ENCODE measurements at regions not wholly inside any gene's neighbourhood (a gene's known extent, or its start where the extent isn't known, plus 50 kb on each side); places are given as distances from the start of the nearest gene placed in this dataset.

DNA sequence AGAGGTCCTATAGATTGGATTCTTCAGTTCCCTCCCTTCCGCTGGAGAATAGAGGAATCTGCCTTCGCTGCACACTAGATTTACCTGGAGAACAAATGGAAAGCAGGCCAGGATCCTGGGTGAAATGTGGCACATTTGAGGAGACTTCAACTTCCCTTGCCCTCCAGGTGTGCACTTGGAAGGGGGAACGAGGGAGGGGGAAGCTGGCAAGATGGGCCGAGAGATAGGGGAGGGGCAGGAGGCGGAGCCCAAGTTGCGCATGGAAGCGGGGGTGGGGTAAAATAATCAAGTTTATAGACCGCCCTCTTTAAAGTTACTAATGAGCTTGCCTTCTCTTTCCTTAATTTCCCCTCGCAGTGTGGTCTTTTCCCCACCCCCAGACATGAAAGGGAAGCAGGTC, 155.7 kb upstream of the CAMK1G start:
- TF ChIP-seq POLR2AphosphoS5 (IDR thresholded peaks at IDR 0.05; ENCODE audit: low read depth, low read length) (no peak), REST (IDR thresholded peaks at IDR 0.05; ENCODE audit: insufficient read depth in 1 of 2, low read depth in 2 of 2, low read length in 2 of 2) (no peak), FOXP2 (optimal IDR thresholded peaks at IDR 0.05; ENCODE audit: borderline replicate concordance, extremely low read depth, extremely low read length, insufficient read depth) (no peak), TAF1 (IDR thresholded peaks at IDR 0.05; ENCODE audit: borderline replicate concordance, insufficient read depth, low read length) (no peak), SIN3A (IDR thresholded peaks at IDR 0.05; ENCODE audit: borderline replicate concordance, insufficient read depth, low read length) (no peak)

DNA sequence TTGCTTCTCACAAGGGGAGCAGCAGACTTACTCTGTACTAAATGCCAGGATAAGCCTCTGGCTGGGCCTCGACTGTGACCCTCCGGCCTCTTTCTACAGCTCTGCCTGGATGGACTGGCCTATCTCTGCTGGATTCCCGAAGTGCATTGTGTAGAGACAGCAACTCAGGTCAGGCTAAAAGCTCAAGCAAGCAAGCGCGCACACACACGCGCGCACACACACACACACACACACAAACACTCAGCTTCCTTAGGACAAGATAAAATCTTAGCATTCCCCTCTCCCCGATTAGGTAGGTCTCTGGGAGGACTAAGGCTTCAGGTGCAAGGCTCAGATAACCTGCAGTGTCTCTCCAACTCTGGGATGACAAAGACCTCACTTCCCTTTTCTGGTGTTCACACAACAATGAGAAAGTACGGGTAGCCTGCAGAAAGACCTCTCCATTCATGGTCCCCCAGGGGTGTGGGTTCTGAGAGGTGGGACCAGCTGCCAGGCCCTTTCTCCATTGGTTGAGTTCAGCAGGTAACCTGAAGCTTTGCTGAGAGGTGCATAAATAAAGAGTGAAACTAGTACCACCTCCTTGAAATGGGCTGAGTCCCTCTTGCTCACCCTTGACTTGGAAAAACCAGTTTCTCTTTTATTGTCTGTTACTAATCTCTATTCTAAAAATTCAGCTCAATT, 155.1 kb upstream of the CAMK1G start:
- TF ChIP-seq SIN3A (IDR thresholded peaks at IDR 0.05; ENCODE audit: borderline replicate concordance, insufficient read depth, low read length) (no peak), REST (IDR thresholded peaks at IDR 0.05; ENCODE audit: insufficient read depth in 1 of 2, low read depth in 2 of 2, low read length in 2 of 2) (no peak), POLR2AphosphoS5 (IDR thresholded peaks at IDR 0.05; ENCODE audit: low read depth, low read length) (no peak), TAF1 (IDR thresholded peaks at IDR 0.05; ENCODE audit: borderline replicate concordance, insufficient read depth, low read length) (no peak), FOXP2 (optimal IDR thresholded peaks at IDR 0.05; ENCODE audit: borderline replicate concordance, extremely low read depth, extremely low read length, insufficient read depth) (no peak)

DNA sequence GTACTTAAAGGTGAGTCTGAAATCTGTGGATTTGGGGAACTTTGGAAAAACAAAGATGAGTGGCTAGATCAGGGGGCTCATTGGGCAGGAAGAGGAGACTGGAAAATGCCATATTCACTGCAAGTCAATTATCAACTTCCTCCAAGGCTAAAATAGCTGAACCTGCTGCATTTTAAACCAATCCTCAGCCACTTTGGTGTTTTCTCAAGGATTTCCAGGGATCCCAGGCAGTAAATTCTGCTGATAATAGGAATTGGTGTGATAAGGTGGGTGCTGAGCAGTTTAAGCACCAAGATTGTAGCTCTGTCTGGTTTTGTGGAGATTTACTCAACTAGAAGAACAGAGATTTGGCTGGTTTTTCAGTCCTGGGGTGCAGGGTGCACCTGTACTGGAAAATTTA, 153.9 kb upstream of the CAMK1G start:
- TF ChIP-seq FOXP2 (optimal IDR thresholded peaks at IDR 0.05; ENCODE audit: borderline replicate concordance, extremely low read depth, extremely low read length, insufficient read depth) (no peak), TAF1 (IDR thresholded peaks at IDR 0.05; ENCODE audit: borderline replicate concordance, insufficient read depth, low read length) (no peak), REST (IDR thresholded peaks at IDR 0.05; ENCODE audit: insufficient read depth in 1 of 2, low read depth in 2 of 2, low read length in 2 of 2) (no peak), POLR2AphosphoS5 (IDR thresholded peaks at IDR 0.05; ENCODE audit: low read depth, low read length) (no peak), SIN3A (IDR thresholded peaks at IDR 0.05; ENCODE audit: borderline replicate concordance, insufficient read depth, low read length) (no peak)

DNA sequence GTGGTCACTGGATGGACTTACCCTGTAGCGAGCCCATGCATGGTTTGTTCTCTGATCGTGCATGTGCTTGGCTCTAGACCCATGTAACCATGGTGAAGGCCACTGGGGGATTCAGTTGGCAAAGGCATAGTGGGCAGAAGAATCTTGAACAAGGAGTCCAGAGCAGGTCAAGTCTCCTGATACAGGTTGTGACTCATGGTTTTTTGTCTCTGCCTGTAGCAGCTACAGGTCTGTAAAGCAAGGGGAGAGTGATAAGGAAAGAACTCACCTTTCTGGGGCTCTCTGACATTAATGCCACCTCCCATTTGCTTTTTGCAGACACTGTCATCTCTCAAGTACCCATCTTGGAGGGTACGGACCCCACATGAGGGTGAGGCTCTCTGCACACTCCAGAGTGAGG, 153.4 kb upstream of the CAMK1G start:
- no peak for TF ChIP-seq FOXP2 (optimal IDR thresholded peaks at IDR 0.05; ENCODE audit: borderline replicate concordance, extremely low read depth, extremely low read length, insufficient read depth)
- TF ChIP-seq TAF1 (IDR thresholded peaks at IDR 0.05; ENCODE audit: borderline replicate concordance, insufficient read depth, low read length): no peak
- TF ChIP-seq SIN3A (IDR thresholded peaks at IDR 0.05; ENCODE audit: borderline replicate concordance, insufficient read depth, low read length): no peak
- TF ChIP-seq REST (IDR thresholded peaks at IDR 0.05; ENCODE audit: insufficient read depth in 1 of 2, low read depth in 2 of 2, low read length in 2 of 2): no peak
- no peak for TF ChIP-seq POLR2AphosphoS5 (IDR thresholded peaks at IDR 0.05; ENCODE audit: low read depth, low read length)

Measured in PFSK-1 (cell line).